ENCODE measurements at regions not wholly inside any gene's neighbourhood (a gene's known extent, or its start where the extent isn't known, plus 50 kb on each side); places are given as distances from the start of the nearest gene placed in this dataset.

GRCh38 chr4:116229420-116229819 lies 856.0 kb downstream of the TRAM1L1 start:
- no peak for TF ChIP-seq SIN3A (IDR thresholded peaks at IDR 0.05; ENCODE audit: borderline replicate concordance, insufficient read depth, low read depth, low read length)
- no peak for TF ChIP-seq CTCF (IDR thresholded peaks at IDR 0.05)
- TF ChIP-seq POLR2AphosphoS5 (IDR thresholded peaks at IDR 0.05; ENCODE audit: low read depth, low read length), result no peak
